A549 (cell line): ENCODE measurements at regions not wholly inside any gene's neighbourhood (a gene's known extent, or its start where the extent isn't known, plus 50 kb on each side); places are given as distances from the start of the nearest gene placed in this dataset.

ENCODE experiments used
- ATAC-seq, 2 experiments: fragments of 200-7000 bp in 1 of 2; fragments of >200 bp in 1 of 2; cut with Nextera tagmentation in 1 of 2; cut with Tn5 transposase in 1 of 2; 3 replicates each; pipeline versions ENCODE4 v1.8.0 to v1.9.1; 2018 to 2020; ENCODE audit warnings: mild to moderate bottlenecking in 1 of 2, moderate library complexity in 1 of 2
- CTCF ChIA-PET: fragments of 300-600 bp; sonication (Branson Sonifier 250); formaldehyde crosslinking; extraction: SDS; loops from one replicate; lab custom pipeline; 2021; ENCODE audit warnings: antibody characterized with exemption, inconsistent platforms; lab: Yijun Ruan, JAX
- POLR2A ChIA-PET: fragments of 350-600 bp; formaldehyde crosslinking; extraction: SDS; loops from one replicate; lab custom pipeline; 2021; ENCODE audit warnings: antibody characterized with exemption, inconsistent platforms; lab: Yijun Ruan, JAX
- DNase-seq, 2 experiments: peaks; one replicate each; pipeline versions ENCODE4 v3.0.0 to v3.0.0-alpha.2; 2011 to 2016; ENCODE audit warnings: low read depth in 1 of 2, low spot score in 1 of 2
- FAIRE-seq: peaks from 2 replicates; lab custom pipeline; 2011; peaks lifted over from hg19 to GRCh38; lab: Jason Lieb, UNC
- H3K27ac ChIP-seq, 2 experiments: fragments of >200 bp; sonication (Bioruptor Twin); formaldehyde crosslinking; 3 replicates each; pipeline ENCODE4 v1.5.1; 2016 to 2017
- H3K4me1 ChIP-seq: fragments of >200 bp; sonication (Bioruptor Twin); formaldehyde crosslinking; 3 replicates; pipeline ENCODE4 v1.6.1; 2016
- H3K4me2 ChIP-seq: fragments of >200 bp; sonication (Bioruptor Twin); formaldehyde crosslinking; 3 replicates; pipeline ENCODE4 v1.6.1; 2016
- H3K4me3 ChIP-seq: fragments of >200 bp; sonication (Bioruptor Twin); formaldehyde crosslinking; 3 replicates; pipeline ENCODE4 v1.5.1; 2016
- H3K9me3 ChIP-seq: fragments of >200 bp; sonication (Bioruptor Twin); formaldehyde crosslinking; 3 replicates; pipeline ENCODE4 v1.6.1; 2016
- CBX2 ChIP-seq: fragments of 200-600 bp; sonication (generic); IDR thresholded peaks from 2 replicates; pipeline ENCODE4 v1.6.1; 2016; ENCODE audit warnings: low read depth, mild to moderate bottlenecking, borderline replicate concordance
- CHD2 ChIP-seq: fragments of 150-350 bp; IDR thresholded peaks from 2 replicates; pipeline ENCODE4 v1.6.1; 2014; ENCODE audit warnings: low read length; ENCODE audit not compliant: partially characterized antibody
- EHMT2 ChIP-seq: fragments of 200-600 bp; sonication (generic); IDR thresholded peaks from 2 replicates; pipeline ENCODE4 v1.6.1; 2016; ENCODE audit warnings: antibody characterized with exemption, low read depth, mild to moderate bottlenecking, moderate library complexity
- ESRRA ChIP-seq: fragments of 150-350 bp; IDR thresholded peaks from 2 replicates; pipeline ENCODE4 v1.6.1; 2014; ENCODE audit warnings: mild to moderate bottlenecking, low read length, borderline replicate concordance
- FOSL2 ChIP-seq, 2 experiments: fragments of 450-650 bp in 1 of 2; fragments of >200 bp in 1 of 2; sonication (Bioruptor Twin) in 1 of 2; formaldehyde crosslinking; IDR thresholded peaks; 2 replicates each; pipeline versions ENCODE4 v1.5.0 to v1.6.1; 2016 to 2020; ENCODE audit warnings: mild to moderate bottlenecking in 1 of 2, moderate library complexity in 1 of 2
- FOXS1 ChIP-seq: fragments of 250-450 bp; sonication (Bioruptor Pico); IDR thresholded peaks from 2 replicates; pipeline ENCODE4 v1.5.0; 2020; ENCODE audit warnings: mild to moderate bottlenecking, moderate library complexity
- HMGXB4 ChIP-seq: fragments of 250-450 bp; sonication (Bioruptor Pico); IDR thresholded peaks from 2 replicates; pipeline ENCODE4 v1.5.0; 2021; ENCODE audit warnings: mild to moderate bottlenecking, moderate library complexity, borderline replicate concordance
- HOXB13 ChIP-seq: fragments of 250-450 bp; sonication (Bioruptor Pico); IDR thresholded peaks from 2 replicates; pipeline ENCODE4 v1.5.0; 2020; ENCODE audit warnings: low read depth, mild to moderate bottlenecking, moderate library complexity
- HOXB5 ChIP-seq: fragments of 250-450 bp; sonication (Bioruptor Pico); IDR thresholded peaks from 2 replicates; pipeline ENCODE4 v1.5.0; 2020; ENCODE audit warnings: mild to moderate bottlenecking, moderate library complexity
- MAZ ChIP-seq: fragments of 150-350 bp; IDR thresholded peaks from 2 replicates; pipeline ENCODE4 v1.6.1; 2014; ENCODE audit warnings: antibody characterized with exemption, low read depth, low read length, borderline replicate concordance
- MYC ChIP-seq: IDR thresholded peaks from 2 replicates; pipeline ENCODE4 v1.6.1; 2012; ENCODE audit warnings: mild to moderate bottlenecking, inconsistent platforms, low read length, improper control_type of control experiment, borderline replicate concordance
- NPAS2 ChIP-seq: fragments of 250-450 bp; sonication (Bioruptor Pico); IDR thresholded peaks from 2 replicates; pipeline ENCODE4 v1.8.0; 2022; ENCODE audit warnings: mild to moderate bottlenecking, moderate library complexity, borderline replicate concordance
- NR3C1 ChIP-seq: fragments of >200 bp; sonication (Bioruptor Twin); formaldehyde crosslinking; IDR thresholded peaks from 3 replicates; pipeline ENCODE4 v1.6.1; 2017
- PHF8 ChIP-seq: fragments of 200-600 bp; sonication (generic); IDR thresholded peaks from 2 replicates; pipeline ENCODE4 v1.6.1; 2016; ENCODE audit warnings: low read depth, mild to moderate bottlenecking, antibody characterized with exemption, moderate library complexity, borderline replicate concordance
- POLR2A ChIP-seq: IDR thresholded peaks from 2 replicates; pipeline ENCODE4 v1.6.1; 2012; ENCODE audit warnings: mild to moderate bottlenecking, low read length
- POLR2AphosphoS2 ChIP-seq: conservative IDR thresholded peaks from 2 replicates; pipeline ENCODE4 v1.6.1; 2012; ENCODE audit warnings: low read length, improper control_type of control experiment, inconsistent platforms
- REST ChIP-seq: fragments of 200-600 bp; sonication (generic); IDR thresholded peaks from 2 replicates; pipeline ENCODE4 v1.6.1; 2016; ENCODE audit warnings: antibody characterized with exemption, mild to moderate bottlenecking, moderate library complexity
- RNF2 ChIP-seq: fragments of 200-600 bp; sonication (generic); IDR thresholded peaks from 2 replicates; pipeline ENCODE4 v1.6.1; 2016; ENCODE audit warnings: low read depth, mild to moderate bottlenecking, antibody characterized with exemption, moderate library complexity, borderline replicate concordance
- SREBF2 ChIP-seq: fragments of 450-650 bp; IDR thresholded peaks from 2 replicates; pipeline ENCODE4 v1.6.1; 2014; ENCODE audit warnings: mild to moderate bottlenecking, moderate library complexity
- ZC3H11A ChIP-seq: fragments of 450-650 bp; IDR thresholded peaks from 2 replicates; pipeline ENCODE4 v1.6.1; 2014; ENCODE audit warnings: antibody characterized with exemption, mild to moderate bottlenecking
- ZFP36 ChIP-seq: fragments of 450-650 bp; IDR thresholded peaks from 2 replicates; pipeline ENCODE4 v1.6.1; 2014; ENCODE audit warnings: borderline replicate concordance; ENCODE audit not compliant: partially characterized antibody
- ZSCAN20 ChIP-seq: fragments of 250-450 bp; sonication (Bioruptor Pico); IDR thresholded peaks from 2 replicates; pipeline ENCODE4 v1.8.0; 2022; ENCODE audit warnings: mild to moderate bottlenecking, moderate library complexity
- WGBS: methylation state at CpG from one replicate; pipeline ENCODE4 v1.1.6; 2017; ENCODE audit errors: missing lambda C conversion rate; 5-methylcytosine and 5-hydroxymethylcytosine counted together

DNA sequence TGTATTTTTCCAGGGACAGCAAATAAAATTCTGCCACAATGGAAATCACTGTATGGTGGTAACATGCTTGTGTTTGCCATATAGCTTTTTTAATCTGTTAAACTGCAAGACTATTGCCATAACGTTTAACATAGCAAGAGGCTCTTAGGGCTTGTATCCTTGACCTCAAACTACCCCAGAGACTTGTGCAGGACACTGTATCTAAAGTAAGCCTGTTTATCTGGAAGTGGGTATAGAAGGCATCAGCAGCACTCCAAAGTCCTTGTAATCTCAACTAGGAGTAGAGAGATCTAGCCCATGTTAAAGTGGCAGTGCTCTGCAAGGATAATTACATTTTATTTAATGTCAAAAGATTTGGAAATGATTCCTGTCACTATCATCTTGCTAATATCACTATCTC, 1424.1 kb downstream of the CDH11 start:
- H3K27ac ChIP-seq, result no peak overlapping the region
- H3K9me3 ChIP-seq, result 0 out of 3 replicates have a peak, but pooled peaks cover 4% of the 10 kb centered on the region
- no peaks in the 10 kb centered on the region for H3K4me1 ChIP-seq
- DNase-seq, result no peak
- no peak for ATAC-seq
- no peak overlapping the region for H3K4me3 ChIP-seq
- no peak for FAIRE-seq
- POLR2A ChIA-PET, result no interaction called here
- TF ChIP-seq MAZ, result no peak
- no peak for TF ChIP-seq RNF2
- TF ChIP-seq ESRRA, result no peak
- no peak for TF ChIP-seq SREBF2
- no peak for TF ChIP-seq CBX2
- TF ChIP-seq REST, result no peak
- TF ChIP-seq ZC3H11A, result no peak
- TF ChIP-seq MYC, result no peak
- no peak for TF ChIP-seq FOSL2 (IDR thresholded peaks at IDR 0.05)
- no peak for TF ChIP-seq FOSL2 (CRISPR knock-in tag; IDR thresholded peaks at IDR 0.05)
- no peak for TF ChIP-seq ZFP36
- no peak for TF ChIP-seq ZSCAN20
- TF ChIP-seq PHF8, result no peak
- TF ChIP-seq NPAS2 (CRISPR knock-in tag), result no peak
- TF ChIP-seq POLR2AphosphoS2, result no peak
- TF ChIP-seq HOXB5 (CRISPR knock-in tag), result no peak
- TF ChIP-seq, all 56 proteins: peak for 0
- no peak overlapping the region for H3K4me2 ChIP-seq
- CTCF ChIA-PET, result no interaction called here
- 5% methylated on average over 1 of the region's 1 CpG for WGBS

- H3K27ac ChIP-seq, result no peak overlapping the region
- H3K4me1 ChIP-seq, result no peaks in the 10 kb centered on the region
- no peak overlapping the region for H3K4me3 ChIP-seq
- CTCF ChIA-PET, result interaction anchor here (1.0 kb wide), 1 partner anchor 22 kb away, joined by 5 read pairs; no protein-coding TSS in a partner anchor
- DNase-seq, result no peak
- ATAC-seq, result no peak
- no peak overlapping the region for H3K4me2 ChIP-seq
- 0% methylated on average over 1 of the region's 1 CpG for WGBS
- POLR2A ChIA-PET, result no interaction called here
- no peak for FAIRE-seq
- TF ChIP-seq CHD2 (no peak), MYC (no peak), NR3C1 (no peak), FOXS1 (CRISPR knock-in tag) (no peak), HMGXB4 (CRISPR knock-in tag) (no peak), MAZ (no peak), POLR2A (no peak), EHMT2 (no peak), HOXB13 (CRISPR knock-in tag) (no peak)
- H3K9me3 ChIP-seq, result 0 out of 3 replicates have a peak, but pooled peaks cover 4% of the 10 kb centered on the region
Observed at GRCh38 chr16:63695347-63695746, 1426.5 kb downstream of the CDH11 start.
